Prostate gland (tissue), 2 donors: ENCODE measurements at regions not wholly inside any gene's neighbourhood (a gene's known extent, or its start where the extent isn't known, plus 50 kb on each side); places are given as distances from the start of the nearest gene placed in this dataset.

Experiments used
- CTCF ChIP-seq, 4 experiments: fragments of 200-600 bp in 2 of 4; fragments of 450-650 bp in 2 of 4; sonication (generic) in 2 of 4; IDR thresholded peaks; 1 replicate in 3 of 4; 2 replicates in 1 of 4; pipeline ENCODE4 v1.5.1; 2016 to 2019; ENCODE audit warnings: antibody characterized with exemption in 4 of 4, mild to moderate bottlenecking in 2 of 4, moderate library complexity in 2 of 4
- POLR2A ChIP-seq: fragments of 450-650 bp; IDR thresholded peaks from one replicate; pipeline ENCODE4 v1.6.1; 2016; ENCODE audit warnings: antibody characterized with exemption, mild to moderate bottlenecking
- POLR2AphosphoS5 ChIP-seq: sonication (generic); formaldehyde crosslinking; IDR thresholded peaks from one replicate; pipeline ENCODE4 v1.6.1; 2017; ENCODE audit warnings: antibody characterized with exemption

- no peak for TF ChIP-seq CTCF (IDR thresholded peaks at IDR 0.05)
- TF ChIP-seq POLR2A = no peak
- TF ChIP-seq POLR2AphosphoS5 = no peak
Observed at GRCh38 chr6:144723431-144723830, 438.3 kb downstream of the UTRN start.
